IPS DF 6.9 (cell line): ENCODE measurements at regions not wholly inside any gene's neighbourhood (a gene's known extent, or its start where the extent isn't known, plus 50 kb on each side); places are given as distances from the start of the nearest gene placed in this dataset.

Source experiments
- DNase-seq: peaks from one replicate; pipeline ENCODE4 v3.0.0-alpha.2; 2013; ENCODE audit warnings: low read depth, low spot score
- H3K27ac ChIP-seq: one replicate; pipeline ENCODE4 v1.5.1; 2013; ENCODE audit warnings: low read length, control low read depth
- H3K27me3 ChIP-seq: 2 replicates; pipeline ENCODE4 v1.6.1; 2013; ENCODE audit warnings: mild to moderate bottlenecking, low read length; ENCODE audit not compliant: control insufficient read depth, insufficient read depth
- H3K36me3 ChIP-seq: 2 replicates; pipeline ENCODE4 v1.6.1; 2013; ENCODE audit warnings: low read length; ENCODE audit not compliant: control insufficient read depth, insufficient read depth
- H3K4me1 ChIP-seq: 2 replicates; pipeline ENCODE4 v1.6.1; 2013; ENCODE audit warnings: low read length; ENCODE audit not compliant: control insufficient read depth, insufficient read depth
- H3K4me3 ChIP-seq: 2 replicates; pipeline ENCODE4 v1.5.1; 2013; ENCODE audit warnings: mild to moderate bottlenecking, low read length
- H3K9me3 ChIP-seq: 2 replicates; pipeline ENCODE4 v1.6.1; 2013; ENCODE audit warnings: low read length, inconsistent platforms; ENCODE audit not compliant: control insufficient read depth, insufficient read depth
- WGBS: extraction: QIAGEN DNeasy Blood & Tissue Kit; methylation state at CpG from one replicate; pipeline ENCODE4 v1.1.7; 2013; ENCODE audit warnings: mixed read lengths, missing lambda C conversion rate; ENCODE audit not compliant: insufficient read length, insufficient coverage; 5-methylcytosine and 5-hydroxymethylcytosine counted together

- Histone ChIP-seq H3K4me3 (no peak overlapping the region), H3K9me3 (no peaks in the 10 kb centered on the region), H3K27me3 (no peaks in the 10 kb centered on the region), H3K4me1 (peaks cover 2% of the 10 kb centered on the region; the same call in 1 of the 2 replicates), H3K36me3 (no peaks in the 10 kb centered on the region; the same call in 1 of the 2 replicates), H3K27ac (no peak overlapping the region)
- WGBS: no CpG with 5 or more reads among the region's 2 CpGs
- no peak for DNase-seq
These were observed 71.7 kb downstream of the HYCC1 start for GRCh38 chr7:22942191-22942590.

GRCh38 chr7:22939842-22940241 is 74.1 kb downstream of the HYCC1 start:
- DNase-seq: no peak
- Histone ChIP-seq H3K27ac (no peak overlapping the region), H3K4me1 (peaks cover 2% of the 10 kb centered on the region; the same call in 1 of the 2 replicates), H3K4me3 (no peak overlapping the region), H3K27me3 (no peaks in the 10 kb centered on the region), H3K36me3 (no peaks in the 10 kb centered on the region), H3K9me3 (no peaks in the 10 kb centered on the region)
- WGBS: no CpG with 5 or more reads among the region's 1 CpG

- Histone ChIP-seq H3K4me1 (peaks cover 1% of the 10 kb centered on the region; the same call in 1 of the 2 replicates), H3K4me3 (no peak overlapping the region), H3K27ac (no peak overlapping the region), H3K36me3 (no peaks in the 10 kb centered on the region), H3K9me3 (no peaks in the 10 kb centered on the region), H3K27me3 (no peaks in the 10 kb centered on the region)
- WGBS: no CpG with 5 or more reads among the region's 1 CpG
- DNase-seq: no peak
These were observed 76.0 kb downstream of the HYCC1 start for GRCh38 chr7:22937946-22938345.

- no peak overlapping the region for H3K27ac ChIP-seq
- no peaks in the 10 kb centered on the region for H3K36me3 ChIP-seq
- no peak overlapping the region for H3K4me3 ChIP-seq
- H3K9me3 ChIP-seq: no peaks in the 10 kb centered on the region
- H3K4me1 ChIP-seq: no peaks in the 10 kb centered on the region
- DNase-seq: no peak
- no CpG with 5 or more reads among the region's 3 CpGs for WGBS
- no peaks in the 10 kb centered on the region for H3K27me3 ChIP-seq
These were observed 77.7 kb downstream of the HYCC1 start for GRCh38 chr7:22936246-22936645.

- no peak overlapping the region for H3K27ac ChIP-seq
- no peaks in the 10 kb centered on the region for H3K36me3 ChIP-seq
- H3K27me3 ChIP-seq: no peaks in the 10 kb centered on the region
- no peak overlapping the region for H3K4me3 ChIP-seq
- DNase-seq: no peak
- whole genome bisulfite sequencing: no CpG with 5 or more reads among the region's 1 CpG
- H3K4me1 ChIP-seq: no peaks in the 10 kb centered on the region
- H3K9me3 ChIP-seq: no peaks in the 10 kb centered on the region
These were observed 78.7 kb downstream of the HYCC1 start for GRCh38 chr7:22935269-22935668.

GRCh38 chr7:22934473-22935065 is 79.4 kb downstream of the HYCC1 start:
- Histone ChIP-seq H3K4me1 (no peaks in the 10 kb centered on the region), H3K4me3 (no peak overlapping the region), H3K9me3 (no peaks in the 10 kb centered on the region), H3K27me3 (no peaks in the 10 kb centered on the region), H3K27ac (no peak overlapping the region), H3K36me3 (no peaks in the 10 kb centered on the region)
- no CpG with 5 or more reads among the region's 4 CpGs for WGBS
- DNase-seq: no peak

- no peak for DNase-seq
- no CpG with 5 or more reads among the region's 2 CpGs for WGBS
- H3K27ac ChIP-seq: no peak overlapping the region
- no peaks in the 10 kb centered on the region for H3K36me3 ChIP-seq
- no peaks in the 10 kb centered on the region for H3K4me1 ChIP-seq
- no peak overlapping the region for H3K4me3 ChIP-seq
- no peaks in the 10 kb centered on the region for H3K27me3 ChIP-seq
- H3K9me3 ChIP-seq: no peaks in the 10 kb centered on the region
These were observed 79.9 kb downstream of the HYCC1 start for GRCh38 chr7:22934023-22934422.

- Histone ChIP-seq H3K36me3 (no peaks in the 10 kb centered on the region), H3K27ac (no peak overlapping the region), H3K27me3 (no peaks in the 10 kb centered on the region), H3K9me3 (no peaks in the 10 kb centered on the region), H3K4me1 (no peaks in the 10 kb centered on the region), H3K4me3 (no peak overlapping the region)
- DNase-seq: no peak
These were observed 81.0 kb downstream of the HYCC1 start for GRCh38 chr7:22932896-22933295.

- H3K4me1 ChIP-seq: no peaks in the 10 kb centered on the region
- no peak for DNase-seq
- no CpG with 5 or more reads among the region's 3 CpGs for WGBS
- H3K36me3 ChIP-seq: no peaks in the 10 kb centered on the region
- no peaks in the 10 kb centered on the region for H3K27me3 ChIP-seq
- H3K9me3 ChIP-seq: no peaks in the 10 kb centered on the region
- H3K4me3 ChIP-seq: no peak overlapping the region
- no peak overlapping the region for H3K27ac ChIP-seq
These were observed 82.9 kb downstream of the HYCC1 start for GRCh38 chr7:22931011-22931410.

- no peak overlapping the region for H3K27ac ChIP-seq
- H3K9me3 ChIP-seq: no peaks in the 10 kb centered on the region
- H3K4me3 ChIP-seq: no peak overlapping the region
- no CpG with 5 or more reads among the region's 2 CpGs for WGBS
- H3K4me1 ChIP-seq: no peaks in the 10 kb centered on the region
- no peaks in the 10 kb centered on the region for H3K27me3 ChIP-seq
- H3K36me3 ChIP-seq: no peaks in the 10 kb centered on the region
- no peak for DNase-seq
These were observed 91.6 kb downstream of the HYCC1 start for GRCh38 chr7:22922307-22922706.

GRCh38 chr7:22921386-22922086 is 92.4 kb downstream of the HYCC1 start:
- H3K9me3 ChIP-seq: no peaks in the 10 kb centered on the region
- no peak for DNase-seq
- no peaks in the 10 kb centered on the region for H3K36me3 ChIP-seq
- H3K4me3 ChIP-seq: no peak overlapping the region
- H3K27ac ChIP-seq: no peak overlapping the region
- no peaks in the 10 kb centered on the region for H3K27me3 ChIP-seq
- H3K4me1 ChIP-seq: no peaks in the 10 kb centered on the region
- no CpG with 5 or more reads among the region's 1 CpG for WGBS
